Sigmoid colon (tissue), 6 donors: ENCODE measurements at regions not wholly inside any gene's neighbourhood (a gene's known extent, or its start where the extent isn't known, plus 50 kb on each side); places are given as distances from the start of the nearest gene placed in this dataset.

Experiments
- DNase-seq: peaks from one replicate; pipeline ENCODE4 v3.0.0-alpha.2; 2019
- H3K27ac ChIP-seq, 4 donors: fragments of 200-600 bp; sonication (generic); one replicate each; pipeline ENCODE4 v1.5.1; 2016 to 2019; ENCODE audit warnings: mild to moderate bottlenecking in 1 of 4
- H3K27me3 ChIP-seq, 3 donors: fragments of 200-600 bp; sonication (generic); one replicate each; pipeline ENCODE4 v1.5.1; 2019; ENCODE audit warnings: mild to moderate bottlenecking in 1 of 3
- H3K36me3 ChIP-seq, 4 donors: fragments of 200-600 bp; sonication (generic); one replicate each; pipeline ENCODE4 v1.5.1; 2016 to 2019
- H3K4me1 ChIP-seq, 4 donors: fragments of 200-600 bp; sonication (generic); one replicate each; pipeline ENCODE4 v1.5.1; 2017 to 2019
- H3K4me3 ChIP-seq, 4 donors: fragments of 200-600 bp; sonication (generic); one replicate each; pipeline ENCODE4 v1.5.1; 2017 to 2019; ENCODE audit warnings: mild to moderate bottlenecking in 2 of 4, moderate library complexity in 1 of 4
- H3K9me3 ChIP-seq, 4 donors: fragments of 200-600 bp in 3 of 4; sonication (generic) in 3 of 4; one replicate each; pipeline versions ENCODE4 v1.5.1 to v1.6.1; 2013 to 2019
- EP300 ChIP-seq, 4 donors: sonication (generic); formaldehyde crosslinking; IDR thresholded peaks; one replicate each; pipeline ENCODE4 v1.6.1; 2017; ENCODE audit warnings: antibody characterized with exemption in 4 of 4
- POLR2A ChIP-seq, 2 donors: fragments of 450-650 bp; IDR thresholded peaks; one replicate each; pipeline ENCODE4 v1.6.1; 2016; ENCODE audit warnings: antibody characterized with exemption in 2 of 2, mild to moderate bottlenecking in 2 of 2, moderate library complexity in 2 of 2
- POLR2AphosphoS5 ChIP-seq, 4 donors: sonication (generic); formaldehyde crosslinking; IDR thresholded peaks; one replicate each; pipeline ENCODE4 v1.6.1; 2017; ENCODE audit warnings: antibody characterized with exemption in 4 of 4
- WGBS, 2 donors: extraction: QIAGEN DNeasy Blood & Tissue Kit; methylation state at CpG; one replicate each; pipeline ENCODE4 v1.1.7; 2013; 5-methylcytosine and 5-hydroxymethylcytosine counted together
- intact Hi-C: fragments of 100-400 bp; cut with DNase I; formaldehyde crosslinking; loops from one replicate; pipeline ENCODE4 v1.15.1; 2023
- small RNA-seq, 3 donors: library from RNA; depleted of rRNA; stranded (forward); fragments of <200 nt; gene quantifications; one replicate each; pipeline ENCODE3, GENCODE V24; 2016
- donor health status: healthy with polysubstance abuse.
- donor health status: healthy.

GRCh38 chr3:51620543-51620942 is 50.5 kb upstream of the TEX264 start:
- TF ChIP-seq EP300 (IDR thresholded peaks at IDR 0.05) (peak in 3 of 4 donors; percentile 29 to 62 (median 39)), POLR2AphosphoS5 (IDR thresholded peaks at IDR 0.05) (peak; percentile 45 to 83 (median 54)), POLR2A (IDR thresholded peaks at IDR 0.05) (no peak)
- H3K27me3 ChIP-seq = no peaks in the 10 kb centered on the region
- H3K27ac ChIP-seq = peak overlapping the region; percentile 68 to 81 (median 78)
- intact Hi-C loops = loop anchor here (5.0 kb wide), 2 partner anchors 47 to 118 kb away; partner anchors contain the start of gene DCAF1
- H3K9me3 ChIP-seq = no peaks in the 10 kb centered on the region
- 65 to 79% methylated on average over 2 of the region's 2 CpGs for WGBS, 2 donors
- peaks cover 0 to 62% (median 40%) of the 10 kb centered on the region in 4 donors for H3K4me1 ChIP-seq
- peak; percentile 69 for DNase-seq
- H3K4me3 ChIP-seq = no peak overlapping the region
- no peaks in the 10 kb centered on the region for H3K36me3 ChIP-seq

- WGBS, 2 donors = 76 to 78% methylated on average over 2 of the region's 2 CpGs
- Histone ChIP-seq H3K4me3 (no peak overlapping the region), H3K4me1 (peaks cover 0 to 62% (median 40%) of the 10 kb centered on the region in 4 donors), H3K27me3 (no peaks in the 10 kb centered on the region), H3K27ac (peak overlapping the region; percentile 68 to 81 (median 78)), H3K36me3 (no peaks in the 10 kb centered on the region), H3K9me3 (no peaks in the 10 kb centered on the region)
- intact Hi-C loops = loop anchor here (5.0 kb wide), 2 partner anchors 46 to 119 kb away; partner anchors contain the start of gene DCAF1
- DNase-seq = no peak
- TF ChIP-seq POLR2AphosphoS5 (IDR thresholded peaks at IDR 0.05) = peak in 1 of 4 donors; percentile 16
- TF ChIP-seq POLR2A (IDR thresholded peaks at IDR 0.05) = no peak
Measured at GRCh38 chr3:51621091-51621892, 49.8 kb upstream of the TEX264 start.

Small RNA genes lying in the stretch of these regions (small RNA-seq; reads per million reads assigned to genes)
- 0 reads per million in 3 donors for gene RNU6ATAC29P
